OCI-LY3 (cell line): ENCODE measurements at regions not wholly inside any gene's neighbourhood (a gene's known extent, or its start where the extent isn't known, plus 50 kb on each side); places are given as distances from the start of the nearest gene placed in this dataset.

Experiments used
- EZH2phosphoT487 ChIP-seq: fragments of 200-600 bp; shearing (Covaris generic); IDR thresholded peaks from 2 replicates; pipeline ENCODE4 v1.6.1; 2018; ENCODE audit warnings: antibody characterized with exemption, mixed run types, low read depth
- TF ChIP-seq, protein P1 (sequence below): fragments of 200-600, 300-600 bp; sonication (generic); IDR thresholded peaks from 2 replicates; pipeline ENCODE4 v1.5.1; 2014; ENCODE audit warnings: antibody characterized with exemption, low read length, low read depth

DNA sequence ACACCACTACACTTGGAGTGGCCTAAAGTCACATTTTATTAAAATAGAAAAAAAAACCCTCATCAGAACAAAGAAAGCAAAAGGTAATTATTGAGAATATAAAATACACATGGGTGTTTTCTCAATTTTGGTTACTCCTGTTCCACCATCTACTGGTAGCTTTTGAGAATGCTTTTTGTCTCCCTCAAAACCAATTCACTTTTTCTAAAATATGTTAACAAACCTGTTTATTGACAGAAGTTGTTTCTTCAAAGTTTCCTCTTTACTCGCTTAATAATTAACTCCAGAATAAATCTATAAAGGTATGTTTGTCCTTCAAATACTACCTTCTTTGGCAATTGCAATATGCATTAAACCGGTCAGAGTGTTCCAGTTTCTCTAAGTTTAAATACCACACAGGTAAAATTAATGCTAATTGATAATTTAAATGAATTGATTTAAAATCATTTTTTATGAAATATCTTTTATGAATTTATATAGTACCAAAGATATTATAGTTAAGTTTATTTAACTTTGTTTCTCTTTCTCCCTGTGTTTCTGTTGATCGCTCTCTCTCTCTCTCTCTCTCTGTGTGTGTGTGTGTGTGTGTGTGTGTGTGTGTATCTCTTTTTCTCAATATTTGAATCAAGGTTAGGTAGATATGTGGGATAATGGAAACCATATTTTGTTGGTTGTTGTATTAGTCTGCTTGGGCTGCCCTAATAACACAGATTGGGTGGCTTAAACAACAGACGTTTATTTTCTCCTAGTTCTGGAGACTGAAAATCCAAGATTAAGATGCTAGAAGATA lies 487.4 kb downstream of the PRDM9 start:
- TF ChIP-seq, protein P1, sequence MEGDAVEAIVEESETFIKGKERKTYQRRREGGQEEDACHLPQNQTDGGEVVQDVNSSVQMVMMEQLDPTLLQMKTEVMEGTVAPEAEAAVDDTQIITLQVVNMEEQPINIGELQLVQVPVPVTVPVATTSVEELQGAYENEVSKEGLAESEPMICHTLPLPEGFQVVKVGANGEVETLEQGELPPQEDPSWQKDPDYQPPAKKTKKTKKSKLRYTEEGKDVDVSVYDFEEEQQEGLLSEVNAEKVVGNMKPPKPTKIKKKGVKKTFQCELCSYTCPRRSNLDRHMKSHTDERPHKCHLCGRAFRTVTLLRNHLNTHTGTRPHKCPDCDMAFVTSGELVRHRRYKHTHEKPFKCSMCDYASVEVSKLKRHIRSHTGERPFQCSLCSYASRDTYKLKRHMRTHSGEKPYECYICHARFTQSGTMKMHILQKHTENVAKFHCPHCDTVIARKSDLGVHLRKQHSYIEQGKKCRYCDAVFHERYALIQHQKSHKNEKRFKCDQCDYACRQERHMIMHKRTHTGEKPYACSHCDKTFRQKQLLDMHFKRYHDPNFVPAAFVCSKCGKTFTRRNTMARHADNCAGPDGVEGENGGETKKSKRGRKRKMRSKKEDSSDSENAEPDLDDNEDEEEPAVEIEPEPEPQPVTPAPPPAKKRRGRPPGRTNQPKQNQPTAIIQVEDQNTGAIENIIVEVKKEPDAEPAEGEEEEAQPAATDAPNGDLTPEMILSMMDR: peak; percentile 41
- no peak for TF ChIP-seq EZH2phosphoT487
